Mesenchymal stem cell (in vitro differentiated cells and primary cell): ENCODE measurements at regions not wholly inside any gene's neighbourhood (a gene's known extent, or its start where the extent isn't known, plus 50 kb on each side); places are given as distances from the start of the nearest gene placed in this dataset.

ENCODE experiments used
- DNase-seq: peaks from one replicate; pipeline ENCODE4 v3.0.0-alpha.2; 2013
- H2AFZ ChIP-seq: one replicate; pipeline ENCODE4 v1.6.1; 2013; ENCODE audit warnings: low read depth, mild to moderate bottlenecking, control low read depth, inconsistent platforms, low read length, moderate library complexity
- H2AK5ac ChIP-seq: 2 replicates; pipeline ENCODE4 v1.6.1; 2013; ENCODE audit warnings: low read length, moderate library complexity, mild to moderate bottlenecking, inconsistent platforms; ENCODE audit not compliant: severe bottlenecking
- H2BK120ac ChIP-seq: one replicate; pipeline ENCODE4 v1.6.1; 2013; ENCODE audit warnings: low read depth, mild to moderate bottlenecking, inconsistent platforms, low read length, moderate library complexity
- H2BK12ac ChIP-seq, 2 experiments: one replicate each; pipeline ENCODE4 v1.6.1; 2013; ENCODE audit warnings: inconsistent platforms in 2 of 2, low read length in 2 of 2, mild to moderate bottlenecking in 2 of 2, moderate library complexity in 2 of 2, control low read depth in 1 of 2
- H2BK15ac ChIP-seq: one replicate; pipeline ENCODE4 v1.6.1; 2013; ENCODE audit warnings: mild to moderate bottlenecking, low read depth, inconsistent platforms; ENCODE audit not compliant: poor library complexity, severe bottlenecking
- H2BK5ac ChIP-seq: 2 replicates; pipeline ENCODE4 v1.6.1; 2013; ENCODE audit warnings: low read depth, mild to moderate bottlenecking, low read length, control low read depth, inconsistent platforms; ENCODE audit not compliant: poor library complexity, severe bottlenecking
- H3K14ac ChIP-seq, 2 experiments: one replicate each; pipeline ENCODE4 v1.6.1; 2013; ENCODE audit warnings: inconsistent platforms in 2 of 2, low read length in 2 of 2, control low read depth in 1 of 2, mild to moderate bottlenecking in 1 of 2, moderate library complexity in 1 of 2
- H3K18ac ChIP-seq, 2 experiments: one replicate each; pipeline ENCODE4 v1.6.1; 2013; ENCODE audit warnings: inconsistent platforms in 2 of 2, low read length in 2 of 2, control low read depth in 1 of 2, low read depth in 1 of 2, mild to moderate bottlenecking in 1 of 2
- H3K23ac ChIP-seq, 2 experiments: one replicate each; pipeline ENCODE4 v1.6.1; 2013; ENCODE audit warnings: inconsistent platforms in 2 of 2, low read length in 2 of 2, mild to moderate bottlenecking in 2 of 2, moderate library complexity in 2 of 2, control low read depth in 1 of 2
- H3K27ac ChIP-seq: 2 replicates; pipeline ENCODE4 v1.5.1; 2013; ENCODE audit warnings: mild to moderate bottlenecking, moderate library complexity, low read length, control low read depth, inconsistent platforms; ENCODE audit not compliant: poor library complexity, severe bottlenecking
- H3K27me3 ChIP-seq, 2 experiments: 2 replicates each; pipeline versions ENCODE4 v1.6.1 to v1.7.0; 2013; ENCODE audit warnings: low read length in 2 of 2, mild to moderate bottlenecking in 2 of 2, moderate library complexity in 2 of 2, control low read depth in 1 of 2, inconsistent platforms in 1 of 2; ENCODE audit not compliant: control insufficient read depth in 1 of 2, insufficient read depth in 1 of 2
- H3K36me3 ChIP-seq, 2 experiments: 2 replicates each; pipeline versions ENCODE4 v1.6.1 to v1.7.0; 2013; ENCODE audit warnings: low read length in 2 of 2, control low read depth in 1 of 2, inconsistent platforms in 1 of 2, low read depth in 1 of 2, mild to moderate bottlenecking in 1 of 2; ENCODE audit not compliant: insufficient read depth in 2 of 2, control insufficient read depth in 1 of 2
- H3K4ac ChIP-seq, 2 experiments: one replicate each; pipeline ENCODE4 v1.6.1; 2013; ENCODE audit warnings: inconsistent platforms in 2 of 2, low read length in 2 of 2, mild to moderate bottlenecking in 2 of 2, moderate library complexity in 2 of 2, control low read depth in 1 of 2, low read depth in 1 of 2
- H3K4me1 ChIP-seq: 2 replicates; pipeline ENCODE4 v1.6.1; 2013; ENCODE audit warnings: low read depth, low read length, control low read depth; ENCODE audit not compliant: control insufficient read depth, insufficient read depth
- H3K4me2 ChIP-seq: 2 replicates; pipeline ENCODE4 v1.6.1; 2013; ENCODE audit warnings: low read length, mild to moderate bottlenecking, inconsistent platforms; ENCODE audit not compliant: poor library complexity, severe bottlenecking
- H3K4me3 ChIP-seq, 2 experiments: 2 replicates each; pipeline versions ENCODE4 v1.5.1 to v1.7.0; 2013; ENCODE audit warnings: low read length in 2 of 2, mild to moderate bottlenecking in 2 of 2, control low read depth in 1 of 2, low read depth in 1 of 2; ENCODE audit not compliant: insufficient read depth in 1 of 2
- H3K79me1 ChIP-seq: replicated peaks from 2 replicates; pipeline ENCODE4 v1.6.1; 2013; ENCODE audit warnings: mild to moderate bottlenecking, control low read depth, low read length, inconsistent platforms; ENCODE audit not compliant: poor library complexity, severe bottlenecking
- H3K9ac ChIP-seq: 2 replicates; pipeline ENCODE4 v1.7.0; 2013; ENCODE audit warnings: mild to moderate bottlenecking, low read length, moderate library complexity
- H3K9me3 ChIP-seq: 2 replicates; pipeline ENCODE4 v1.7.0; 2013; ENCODE audit warnings: mild to moderate bottlenecking, low read length; ENCODE audit not compliant: control insufficient read depth
- H4K8ac ChIP-seq: one replicate; pipeline ENCODE4 v1.6.1; 2013; ENCODE audit warnings: inconsistent platforms, mild to moderate bottlenecking, low read length, moderate library complexity
- H4K91ac ChIP-seq: one replicate; pipeline ENCODE4 v1.6.1; 2013; ENCODE audit warnings: mild to moderate bottlenecking, low read length, inconsistent platforms
- WGBS: methylation state at CpG from one replicate; pipeline ENCODE4 v1.1.7; 2013; ENCODE audit warnings: mixed read lengths; 5-methylcytosine and 5-hydroxymethylcytosine counted together

DNA sequence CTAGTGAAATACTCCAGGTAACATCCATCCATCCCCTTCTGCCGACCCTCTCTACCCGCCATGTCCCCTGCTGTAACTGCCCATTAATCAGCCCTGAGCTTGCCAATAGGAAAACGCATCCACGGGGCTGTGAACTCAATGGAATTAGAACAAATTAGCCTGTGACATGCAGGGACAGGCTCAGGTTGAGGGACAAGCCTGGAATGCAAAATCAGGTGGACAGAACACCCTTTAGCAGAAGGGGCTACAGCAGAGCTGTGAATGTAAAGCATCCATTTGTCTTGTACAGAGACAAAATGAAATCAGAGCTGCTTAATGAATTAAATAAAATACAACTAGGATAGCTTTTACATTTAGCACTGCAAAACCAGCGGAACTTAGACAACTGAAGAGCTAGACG, 187.3 kb upstream of the SASH1 start:
- H3K79me1 ChIP-seq = no peaks in the 10 kb centered on the region
- H3K4me2 ChIP-seq = no peak overlapping the region
- H3K14ac ChIP-seq = no peak overlapping the region
- H2BK12ac ChIP-seq = no peak overlapping the region
- H4K91ac ChIP-seq = no peak overlapping the region
- no peak for DNase-seq
- H3K23ac ChIP-seq = no peak overlapping the region
- no peaks in the 10 kb centered on the region for H3K36me3 ChIP-seq
- peaks cover 0 to 27% of the 10 kb centered on the region in 2 experiments for H3K27me3 ChIP-seq
- H4K8ac ChIP-seq = no peak overlapping the region
- no peak overlapping the region for H3K4ac ChIP-seq
- H3K9me3 ChIP-seq = no peaks in the 10 kb centered on the region
- no peak overlapping the region for H3K27ac ChIP-seq
- no peak overlapping the region for H2AK5ac ChIP-seq
- no peak overlapping the region for H2AFZ ChIP-seq
- no peak overlapping the region for H2BK15ac ChIP-seq
- 98% methylated on average over 6 of the region's 6 CpGs for WGBS
- no peak overlapping the region for H3K9ac ChIP-seq
- no peak overlapping the region for H2BK120ac ChIP-seq
- no peak overlapping the region for H2BK5ac ChIP-seq
- no peaks in the 10 kb centered on the region for H3K4me1 ChIP-seq
- H3K18ac ChIP-seq = no peak overlapping the region
- no peak overlapping the region for H3K4me3 ChIP-seq

DNA sequence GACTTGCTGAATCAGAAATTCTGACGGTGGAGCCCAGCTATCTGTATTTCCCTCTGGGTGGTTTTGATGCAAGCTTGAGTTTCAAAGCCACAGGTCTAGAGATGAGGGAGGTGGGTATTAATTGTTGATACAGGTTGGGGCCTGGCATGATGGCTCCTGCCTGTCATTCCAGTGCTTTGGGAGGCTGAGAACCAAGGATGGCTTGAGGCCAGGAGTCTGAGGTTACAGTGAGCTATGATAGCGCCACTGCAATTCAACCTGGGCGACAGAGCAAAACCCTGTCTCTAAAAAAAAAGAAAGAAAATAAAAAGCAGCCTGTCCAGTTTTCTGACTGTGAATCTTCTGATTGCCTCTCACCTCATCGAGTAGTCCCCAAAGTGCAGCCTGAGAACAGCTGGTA, 184.8 kb upstream of the SASH1 start:
- H3K36me3 ChIP-seq = no peaks in the 10 kb centered on the region
- H3K18ac ChIP-seq = no peak overlapping the region
- WGBS = 93% methylated on average over 4 of the region's 4 CpGs
- no peak overlapping the region for H3K14ac ChIP-seq
- no peak overlapping the region for H3K23ac ChIP-seq
- H3K4ac ChIP-seq = no peak overlapping the region
- no peak overlapping the region for H2BK12ac ChIP-seq
- H3K27me3 ChIP-seq = peaks cover 0 to 15% of the 10 kb centered on the region in 2 experiments
- H3K4me3 ChIP-seq = no peak overlapping the region
- H2BK120ac ChIP-seq = no peak overlapping the region
- no peaks in the 10 kb centered on the region for H3K9me3 ChIP-seq
- no peak overlapping the region for H3K9ac ChIP-seq
- no peak overlapping the region for H2BK15ac ChIP-seq
- no peak overlapping the region for H3K27ac ChIP-seq
- H4K8ac ChIP-seq = no peak overlapping the region
- no peaks in the 10 kb centered on the region for H3K79me1 ChIP-seq
- no peak for DNase-seq
- H2BK5ac ChIP-seq = no peak overlapping the region
- H2AK5ac ChIP-seq = no peak overlapping the region
- no peaks in the 10 kb centered on the region for H3K4me1 ChIP-seq
- H2AFZ ChIP-seq = no peak overlapping the region
- H3K4me2 ChIP-seq = no peak overlapping the region
- H4K91ac ChIP-seq = no peak overlapping the region

DNA sequence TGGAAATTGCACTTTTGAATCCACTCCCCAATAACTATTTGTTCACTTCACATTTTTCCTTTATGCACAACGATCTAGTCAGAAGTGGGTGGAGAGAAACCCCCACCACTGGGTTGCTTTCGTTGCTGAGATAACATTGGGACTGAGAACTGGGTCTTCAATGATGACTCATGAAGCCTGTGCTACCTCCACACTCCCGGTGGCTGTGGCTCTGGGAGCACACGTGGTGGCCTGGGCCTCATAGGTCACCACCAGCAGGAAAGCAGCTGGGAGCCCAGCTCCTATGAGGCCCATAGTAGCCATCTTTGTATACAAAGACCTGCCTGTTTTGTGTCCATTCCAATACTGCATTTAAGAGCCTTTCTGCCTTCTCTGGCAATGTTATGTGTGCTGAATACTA, 178.0 kb upstream of the SASH1 start:
- Histone ChIP-seq H3K27me3 (peaks cover 0 to 3% of the 10 kb centered on the region in 2 experiments), H4K8ac (no peak overlapping the region), H2BK120ac (no peak overlapping the region), H3K18ac (no peak overlapping the region), H3K27ac (no peak overlapping the region), H3K36me3 (no peaks in the 10 kb centered on the region), H3K4ac (no peak overlapping the region), H3K4me2 (no peak overlapping the region), H3K14ac (no peak overlapping the region), H2AK5ac (no peak overlapping the region), H4K91ac (no peak overlapping the region), H3K9me3 (no peaks in the 10 kb centered on the region), H3K4me3 (no peak overlapping the region), H2BK12ac (no peak overlapping the region), H2AFZ (no peak overlapping the region), H2BK5ac (no peak overlapping the region), H3K9ac (no peak overlapping the region), H2BK15ac (no peak overlapping the region), H3K79me1 (no peaks in the 10 kb centered on the region), H3K23ac (no peak overlapping the region), H3K4me1 (no peaks in the 10 kb centered on the region)
- DNase-seq = no peak
- WGBS = 41% methylated on average over 4 of the region's 4 CpGs

DNA sequence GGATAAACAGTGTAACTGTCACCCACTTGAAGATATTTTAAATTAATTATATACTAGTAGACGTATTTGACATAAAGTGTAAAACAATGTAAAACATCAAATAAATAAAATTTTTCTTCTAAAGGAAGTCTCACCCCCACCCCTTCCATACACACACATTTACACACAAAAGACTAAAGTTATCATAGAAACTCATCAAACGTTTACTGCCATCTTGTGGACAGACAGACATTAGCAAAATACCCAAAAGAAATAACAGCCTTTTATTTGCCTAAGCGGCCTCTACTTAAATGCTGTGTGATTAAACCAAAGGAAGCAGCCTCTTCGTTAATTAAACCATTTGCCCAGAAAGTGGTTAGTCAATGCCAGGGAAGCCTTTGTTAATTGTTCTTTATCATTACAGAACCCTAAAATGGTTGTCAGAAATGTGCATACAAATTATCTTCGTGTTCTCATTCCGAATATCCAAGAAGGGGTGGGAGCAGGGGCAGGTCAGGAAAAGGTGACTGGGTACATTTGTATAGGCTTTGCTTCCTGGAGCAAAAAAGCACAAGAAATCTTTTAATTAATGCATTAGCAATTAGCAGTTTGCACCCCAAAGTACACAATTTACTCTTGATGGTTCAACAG, 176.2 kb upstream of the SASH1 start:
- Histone ChIP-seq H3K4me2 (no peak overlapping the region), H3K27me3 (peaks cover 0 to 3% of the 10 kb centered on the region in 2 experiments), H3K27ac (no peak overlapping the region), H3K4me3 (no peak overlapping the region), H3K9me3 (no peaks in the 10 kb centered on the region), H2BK12ac (no peak overlapping the region), H3K14ac (no peak overlapping the region), H2BK120ac (no peak overlapping the region), H4K91ac (no peak overlapping the region), H2AFZ (no peak overlapping the region), H2BK15ac (no peak overlapping the region), H3K4ac (no peak overlapping the region), H4K8ac (no peak overlapping the region), H3K18ac (no peak overlapping the region), H2AK5ac (no peak overlapping the region), H3K36me3 (no peaks in the 10 kb centered on the region), H3K9ac (no peak overlapping the region), H3K79me1 (no peaks in the 10 kb centered on the region), H3K4me1 (no peaks in the 10 kb centered on the region), H3K23ac (no peak overlapping the region), H2BK5ac (no peak overlapping the region)
- DNase-seq = peak; percentile 73
- 0% methylated on average over 2 of the region's 6 CpGs for WGBS
